Esophagus squamous epithelium (tissue), 5 donors: ENCODE measurements at regions not wholly inside any gene's neighbourhood (a gene's known extent, or its start where the extent isn't known, plus 50 kb on each side); places are given as distances from the start of the nearest gene placed in this dataset.

Experiments
- DNase-seq: peaks from one replicate; lab custom pipeline; 2025; lab: John Stamatoyannopoulos, UW
- H3K27ac ChIP-seq, 4 donors: fragments of 200-600 bp; sonication (generic); one replicate each; pipeline ENCODE4 v1.5.1; 2016 to 2019; ENCODE audit warnings: mild to moderate bottlenecking in 1 of 4
- H3K27me3 ChIP-seq, 4 donors: fragments of 200-600 bp; sonication (generic); 1 replicate in 3 of 4; 2 replicates in 1 of 4; pipeline versions ENCODE4 v1.5.1 to v1.6.0; 2017 to 2021; ENCODE audit warnings: antibody characterized with exemption in 1 of 4
- H3K36me3 ChIP-seq, 3 donors: fragments of 200-600 bp; sonication (generic); one replicate each; pipeline ENCODE4 v1.5.1; 2016 to 2019
- H3K4me1 ChIP-seq, 3 donors: fragments of 200-600 bp; sonication (generic); one replicate each; pipeline ENCODE4 v1.5.1; 2017 to 2019
- H3K4me3 ChIP-seq, 4 donors: fragments of 200-600 bp; sonication (generic); 1 replicate in 3 of 4; 2 replicates in 1 of 4; pipeline ENCODE4 v1.5.1; 2016 to 2019; ENCODE audit warnings: mild to moderate bottlenecking in 2 of 4, moderate library complexity in 1 of 4
- H3K9me3 ChIP-seq, 3 donors: fragments of 200-600 bp; sonication (generic); one replicate each; pipeline ENCODE4 v1.5.1; 2016 to 2019
- CTCF ChIP-seq, 6 experiments: fragments of 450-650 bp in 4 of 6; fragments of 200-600 bp in 2 of 6; sonication (generic) in 2 of 6; IDR thresholded peaks; one replicate each; pipeline ENCODE4 v1.5.1; 2016 to 2019; ENCODE audit warnings: antibody characterized with exemption in 6 of 6, mild to moderate bottlenecking in 4 of 6, moderate library complexity in 4 of 6
- POLR2A ChIP-seq, 4 donors: fragments of 450-650 bp; IDR thresholded peaks; one replicate each; pipeline ENCODE4 v1.6.1; 2017; ENCODE audit warnings: antibody characterized with exemption in 4 of 4, mild to moderate bottlenecking in 4 of 4, moderate library complexity in 3 of 4
- WGBS, 2 donors: methylation state at CpG; one replicate each; pipeline ENCODE4 v1.1.5; 2018; 5-methylcytosine and 5-hydroxymethylcytosine counted together
- intact Hi-C: fragments of 100-400 bp; cut with DNase I; formaldehyde crosslinking; loops from one replicate; pipeline ENCODE4 v1.15.0; 2022
- donor health status: DM: yes; HTN: yes; CAD: no.

GRCh38 chr16:86991679-86992078 lies 325.5 kb downstream of the C16orf95 start:
- H3K27ac ChIP-seq = no peak overlapping the region
- peaks cover 0 to 67% (median 0%) of the 10 kb centered on the region in 4 donors for H3K27me3 ChIP-seq
- no peak for DNase-seq
- H3K36me3 ChIP-seq = no peaks in the 10 kb centered on the region
- no peaks in the 10 kb centered on the region for H3K9me3 ChIP-seq
- intact Hi-C loops = no loop called here
- H3K4me3 ChIP-seq = no peak overlapping the region
- no peak for TF ChIP-seq POLR2A (IDR thresholded peaks at IDR 0.05)
- TF ChIP-seq CTCF (IDR thresholded peaks at IDR 0.05) = no peak
- WGBS, 2 donors = 53 to 74% methylated on average over 4 of the region's 4 CpGs
- H3K4me1 ChIP-seq = no peaks in the 10 kb centered on the region

DNA sequence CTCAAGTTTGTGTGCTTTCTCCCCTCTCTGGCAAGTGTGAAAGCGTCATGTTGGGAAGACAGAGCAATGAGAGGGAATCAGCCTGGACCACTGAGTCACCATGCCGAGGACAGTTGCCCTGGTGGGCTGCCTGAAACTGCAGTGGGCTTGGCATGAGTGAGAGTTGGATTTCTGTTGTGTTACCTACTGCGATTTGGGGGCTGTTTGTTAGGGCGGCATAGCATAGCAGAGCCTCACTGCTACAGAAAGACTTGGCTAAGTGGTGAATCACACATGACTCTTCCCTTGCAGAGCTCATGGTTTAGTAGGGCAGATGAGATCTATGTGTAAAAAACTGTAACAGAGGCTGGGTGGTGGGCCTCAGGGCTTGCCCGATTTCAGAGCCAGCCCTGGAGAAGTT lies 324.6 kb downstream of the C16orf95 start:
- no peak for TF ChIP-seq CTCF (IDR thresholded peaks at IDR 0.05)
- no peak for TF ChIP-seq POLR2A (IDR thresholded peaks at IDR 0.05)
- 78% methylated on average over 4 to 5 of the region's 5 CpGs for WGBS, 2 donors
- H3K4me3 ChIP-seq = no peak overlapping the region

GRCh38 chr16:86993426-86994110 lies 323.6 kb downstream of the C16orf95 start:
- H3K27ac ChIP-seq = no peak overlapping the region
- H3K9me3 ChIP-seq = no peaks in the 10 kb centered on the region
- DNase-seq = no peak
- 73 to 89% methylated on average over 6 to 13 of the region's 26 CpGs for WGBS, 2 donors
- H3K4me3 ChIP-seq = no peak overlapping the region
- no peaks in the 10 kb centered on the region for H3K36me3 ChIP-seq
- TF ChIP-seq CTCF (IDR thresholded peaks at IDR 0.05) (no peak), POLR2A (IDR thresholded peaks at IDR 0.05) (no peak)
- H3K27me3 ChIP-seq = peaks cover 0 to 81% (median 0%) of the 10 kb centered on the region in 4 donors
- intact Hi-C loops = no loop called here
- H3K4me1 ChIP-seq = no peaks in the 10 kb centered on the region

More for the DNA sequence above, 324.6 kb downstream of the C16orf95 start:
- Histone ChIP-seq H3K27me3 (peaks cover 0 to 76% (median 0%) of the 10 kb centered on the region in 4 donors), H3K9me3 (no peaks in the 10 kb centered on the region), H3K4me1 (no peaks in the 10 kb centered on the region), H3K27ac (no peak overlapping the region), H3K36me3 (no peaks in the 10 kb centered on the region)
- intact Hi-C loops = no loop called here
- DNase-seq = no peak

- H3K36me3 ChIP-seq = no peaks in the 10 kb centered on the region
- intact Hi-C loops = no loop called here
- TF ChIP-seq POLR2A (IDR thresholded peaks at IDR 0.05) (no peak), CTCF (IDR thresholded peaks at IDR 0.05) (no peak)
Measured at GRCh38 chr16:86994215-86994614, 323.0 kb downstream of the C16orf95 start.

GRCh38 chr16:86994651-86995171 lies 322.5 kb downstream of the C16orf95 start:
- no peak for DNase-seq
- no peaks in the 10 kb centered on the region for H3K9me3 ChIP-seq
- 10 to 11% methylated on average over 5 to 12 of the region's 12 CpGs for WGBS, 2 donors

More at GRCh38 chr16:86994215-86994614, 323.0 kb downstream of the C16orf95 start:
- peaks cover 0 to 85% (median 0%) of the 10 kb centered on the region in 4 donors for H3K27me3 ChIP-seq
- no peak overlapping the region for H3K27ac ChIP-seq
- 57 to 71% methylated on average over 3 of the region's 3 CpGs for WGBS, 2 donors
- H3K9me3 ChIP-seq = no peaks in the 10 kb centered on the region
- DNase-seq = no peak
- H3K4me1 ChIP-seq = no peaks in the 10 kb centered on the region
- H3K4me3 ChIP-seq = no peak overlapping the region

More at GRCh38 chr16:86994651-86995171, 322.5 kb downstream of the C16orf95 start:
- TF ChIP-seq CTCF (IDR thresholded peaks at IDR 0.05) = no peak
- no peak for TF ChIP-seq POLR2A (IDR thresholded peaks at IDR 0.05)
- H3K4me1 ChIP-seq = no peaks in the 10 kb centered on the region
- H3K27me3 ChIP-seq = peaks cover 0 to 86% (median 0%) of the 10 kb centered on the region in 4 donors
- H3K27ac ChIP-seq = no peak overlapping the region
- intact Hi-C loops = no loop called here
- no peaks in the 10 kb centered on the region for H3K36me3 ChIP-seq
- no peak overlapping the region for H3K4me3 ChIP-seq
